Fibroblast of skin of right quadriceps (primary cell): ENCODE measurements at regions not wholly inside any gene's neighbourhood (a gene's known extent, or its start where the extent isn't known, plus 50 kb on each side); places are given as distances from the start of the nearest gene placed in this dataset.

Experiments
- DNase-seq: peaks from one replicate; pipeline ENCODE4 v3.0.0-alpha.2; 2013

DNA sequence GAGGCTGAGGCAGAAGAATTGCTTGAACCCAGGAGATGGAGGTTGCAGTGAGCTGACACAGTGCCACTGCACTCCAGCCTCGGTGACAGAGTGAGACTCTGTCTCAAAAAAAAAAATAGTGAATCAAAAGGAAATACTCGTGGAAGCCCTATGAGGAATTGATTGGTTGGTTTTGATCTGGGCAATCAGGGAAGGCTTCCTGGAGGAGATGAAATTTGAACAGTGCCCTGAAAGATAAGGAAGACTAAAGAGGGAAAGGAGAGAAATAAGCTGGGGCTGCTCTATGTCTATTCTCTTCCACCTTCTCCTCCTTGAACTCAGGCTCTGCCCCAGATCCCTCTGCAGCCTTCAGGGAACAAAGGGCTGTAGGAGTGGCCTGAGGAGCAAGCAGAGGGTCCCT is 54.1 kb downstream of the IRF2BPL start:
- DNase-seq: no peak

DNA sequence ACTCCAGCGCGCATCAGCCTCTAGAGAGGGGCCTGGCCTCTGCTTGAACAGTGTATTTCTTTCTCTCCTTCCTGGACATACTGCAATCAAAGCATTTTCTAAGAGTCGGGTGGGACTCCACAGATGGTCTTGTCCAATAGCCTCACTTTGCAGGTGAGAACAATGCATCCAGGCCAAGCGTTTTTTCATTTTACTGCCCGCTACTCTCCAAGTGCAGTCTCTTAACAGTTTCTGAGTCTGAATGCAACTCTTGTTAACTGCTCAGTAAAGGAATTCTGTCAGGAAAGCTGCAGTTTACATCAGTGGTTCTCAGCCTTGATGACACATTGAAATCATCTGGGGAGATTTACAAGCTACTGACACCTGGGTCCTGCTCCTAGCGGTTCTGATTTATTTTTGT is 57.0 kb downstream of the IRF2BPL start:
- no peak for DNase-seq

DNA sequence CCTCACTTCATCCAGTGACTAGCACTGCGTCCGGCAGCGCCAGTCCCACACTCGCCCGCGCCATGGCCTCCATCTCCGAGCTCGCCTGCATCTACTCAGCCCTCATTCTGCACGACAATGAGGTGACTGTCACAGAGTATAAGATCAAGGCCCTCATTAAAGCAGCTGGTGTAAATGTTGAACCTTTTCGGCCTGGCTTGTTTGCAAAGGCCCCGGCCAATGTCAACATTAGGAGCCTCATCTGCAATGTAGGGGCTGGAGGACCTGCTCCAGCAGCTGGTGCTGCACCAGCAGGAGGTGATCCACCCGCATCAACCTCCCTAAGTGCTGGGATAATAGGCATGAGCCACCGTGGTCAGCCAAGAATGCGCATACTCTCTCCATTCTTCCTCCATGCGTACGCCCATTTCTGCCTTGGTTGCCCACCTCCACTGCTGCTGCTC is 59.9 kb downstream of the IRF2BPL start:
- DNase-seq: no peak

DNA sequence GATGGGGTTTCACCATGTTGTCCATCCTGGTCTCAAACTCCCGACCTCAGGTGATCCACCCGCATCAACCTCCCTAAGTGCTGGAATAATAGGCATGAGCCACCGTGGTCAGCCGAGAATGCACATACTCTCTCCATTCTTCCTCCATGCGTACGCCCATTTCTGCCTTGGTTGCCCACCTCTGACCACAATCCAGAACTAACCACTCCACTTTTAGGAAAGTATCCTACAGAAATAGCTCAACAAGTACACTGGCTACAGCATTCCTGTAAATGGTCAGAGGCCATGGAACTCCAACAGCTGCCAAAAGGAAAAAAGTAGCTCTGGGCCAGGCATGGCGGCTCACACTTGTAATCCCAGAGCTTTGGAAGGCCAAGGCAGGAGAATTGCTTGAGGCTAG is 60.7 kb downstream of the IRF2BPL start:
- DNase-seq: no peak

DNA sequence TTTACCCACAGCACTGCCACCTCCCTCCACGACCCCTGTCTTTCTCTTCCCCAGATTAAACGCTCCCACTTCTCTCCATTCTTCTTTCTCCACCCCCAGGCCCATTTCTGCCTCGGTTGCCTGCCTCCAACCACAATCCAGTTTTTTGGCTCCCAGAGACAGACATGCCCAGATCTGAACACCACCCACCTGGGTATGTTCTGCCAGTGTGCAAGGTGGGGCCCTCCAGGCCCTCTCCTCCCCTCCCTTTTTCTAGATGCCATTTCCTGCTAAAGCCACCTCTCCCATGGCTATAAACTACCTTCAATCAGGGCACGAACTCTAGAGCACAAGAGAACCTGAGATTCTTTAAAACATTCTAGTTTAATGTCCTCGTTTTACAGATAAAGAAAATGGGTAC is 63.3 kb downstream of the IRF2BPL start:
- no peak for DNase-seq

GRCh38 chr14:76964695-76965094 is 63.8 kb downstream of the IRF2BPL start:
- no peak for DNase-seq

DNA sequence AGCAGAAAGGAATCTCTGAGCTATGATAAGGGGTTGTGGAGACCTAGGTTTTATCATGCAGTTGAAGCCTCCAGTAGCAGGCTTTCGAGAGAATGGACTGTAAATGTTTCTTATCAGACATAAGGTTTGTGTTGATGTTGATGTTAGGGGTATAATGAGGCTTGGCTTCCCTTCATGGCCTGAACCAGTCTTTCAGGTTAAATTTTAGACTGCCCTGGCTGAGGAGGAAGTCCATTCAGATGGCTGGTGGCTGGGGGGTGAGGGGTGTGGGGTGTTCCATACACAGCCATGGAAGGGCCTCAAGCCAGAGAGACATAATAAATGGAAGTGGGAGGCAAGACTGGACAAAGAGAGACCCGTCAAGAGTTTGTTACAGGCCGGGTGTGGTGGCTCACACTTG is 65.1 kb downstream of the IRF2BPL start:
- no peak for DNase-seq

DNA sequence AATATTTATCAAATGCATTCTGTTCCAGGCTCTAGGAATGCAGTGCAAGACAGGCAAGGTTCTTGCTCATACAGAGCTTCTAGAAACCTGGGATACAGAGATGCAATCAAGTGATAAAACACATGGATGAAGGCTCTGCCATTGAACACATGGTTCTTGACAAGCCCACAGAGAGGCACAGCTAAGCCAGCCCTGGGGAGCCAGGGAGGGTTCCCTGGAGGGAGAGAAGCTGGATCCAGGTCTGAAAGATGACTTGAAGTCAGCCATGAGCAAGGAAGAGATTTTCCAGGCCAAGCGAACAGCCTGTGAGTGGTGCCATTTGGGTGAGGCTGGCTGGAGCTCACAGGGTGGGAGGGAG is 66.2 kb downstream of the IRF2BPL start:
- no peak for DNase-seq

DNA sequence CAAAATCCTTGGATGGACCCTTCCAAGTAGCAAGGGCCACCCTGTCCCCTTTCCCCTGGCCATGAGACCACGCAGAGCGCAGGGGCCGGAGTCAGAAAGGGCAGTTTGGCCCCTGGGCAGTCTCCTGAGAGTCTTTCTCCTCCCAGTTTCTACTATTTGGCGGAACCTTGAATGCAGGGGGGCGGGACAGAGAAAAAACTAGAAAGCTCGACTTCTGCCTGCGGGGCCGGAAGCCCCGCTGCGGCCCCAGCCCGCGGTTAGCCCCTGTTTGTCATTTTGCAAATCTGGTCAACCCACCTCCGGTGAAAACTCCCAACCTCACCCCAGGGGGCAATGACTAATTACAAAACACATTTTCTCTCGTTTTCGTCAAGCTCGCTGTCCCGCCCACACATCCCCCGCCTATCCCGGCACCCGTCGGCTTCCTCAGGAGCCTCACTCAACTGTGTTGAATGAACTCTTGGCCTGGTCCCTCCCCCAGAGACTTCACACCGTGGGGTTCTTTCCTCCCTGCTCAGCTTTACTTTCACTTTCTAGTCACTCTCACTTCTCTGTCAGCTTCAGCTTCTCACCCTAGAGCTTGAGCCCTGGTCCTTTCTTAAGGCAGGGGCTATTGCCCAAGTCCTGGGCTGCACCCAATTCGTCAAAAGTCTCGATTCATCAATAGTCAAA is 66.7 kb downstream of the IRF2BPL start:
- peak; percentile 99 for DNase-seq

GRCh38 chr14:76958980-76959710 is 69.4 kb downstream of the IRF2BPL start:
- no peak for DNase-seq

GRCh38 chr14:76958020-76958979 is 70.2 kb downstream of the IRF2BPL start:
- DNase-seq: no peak

- no peak for DNase-seq
These were observed 71.2 kb downstream of the IRF2BPL start for GRCh38 chr14:76957224-76957891.

DNA sequence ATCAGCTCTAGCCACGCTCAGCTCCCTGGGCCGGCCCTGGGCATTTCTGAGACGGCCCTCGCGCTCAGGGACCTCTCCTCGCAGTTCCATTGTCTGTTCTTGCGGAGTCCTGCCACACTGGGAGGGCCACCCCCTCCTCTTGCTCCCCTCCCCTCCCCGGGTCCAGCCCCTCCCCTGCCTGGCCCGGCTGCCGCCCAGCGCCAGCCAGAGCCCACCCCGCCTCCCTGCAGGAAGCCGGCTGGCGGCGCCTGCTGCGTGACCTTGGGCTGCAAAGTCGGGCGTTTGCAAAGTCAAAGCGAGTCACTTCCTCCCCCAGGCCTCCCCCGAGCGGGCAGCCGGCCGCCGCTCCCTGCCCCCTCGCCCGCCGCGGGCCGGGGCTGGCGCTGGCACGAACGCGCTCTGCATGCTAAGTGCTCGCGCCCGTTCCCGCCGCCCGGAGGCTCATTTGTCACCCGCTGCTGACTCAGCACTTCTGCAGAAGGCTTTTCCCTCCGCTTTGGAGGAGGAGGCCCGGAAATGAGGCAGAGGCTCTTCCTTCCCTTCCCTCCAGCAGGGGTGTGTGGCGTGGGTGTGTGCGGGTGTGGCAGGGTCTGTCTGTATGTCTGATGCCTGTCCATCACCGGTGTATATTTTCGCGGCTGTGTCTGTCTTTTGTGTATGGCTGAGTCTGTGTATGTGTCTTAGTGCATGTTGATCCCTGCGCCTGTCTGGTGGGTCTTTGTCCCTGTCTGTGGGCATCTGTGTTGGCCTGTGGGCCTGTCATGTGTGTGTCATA is 72.0 kb downstream of the IRF2BPL start:
- peak; percentile 96 for DNase-seq

GRCh38 chr14:76955575-76956315 is 72.8 kb downstream of the IRF2BPL start:
- peak; percentile 80 for DNase-seq

DNA sequence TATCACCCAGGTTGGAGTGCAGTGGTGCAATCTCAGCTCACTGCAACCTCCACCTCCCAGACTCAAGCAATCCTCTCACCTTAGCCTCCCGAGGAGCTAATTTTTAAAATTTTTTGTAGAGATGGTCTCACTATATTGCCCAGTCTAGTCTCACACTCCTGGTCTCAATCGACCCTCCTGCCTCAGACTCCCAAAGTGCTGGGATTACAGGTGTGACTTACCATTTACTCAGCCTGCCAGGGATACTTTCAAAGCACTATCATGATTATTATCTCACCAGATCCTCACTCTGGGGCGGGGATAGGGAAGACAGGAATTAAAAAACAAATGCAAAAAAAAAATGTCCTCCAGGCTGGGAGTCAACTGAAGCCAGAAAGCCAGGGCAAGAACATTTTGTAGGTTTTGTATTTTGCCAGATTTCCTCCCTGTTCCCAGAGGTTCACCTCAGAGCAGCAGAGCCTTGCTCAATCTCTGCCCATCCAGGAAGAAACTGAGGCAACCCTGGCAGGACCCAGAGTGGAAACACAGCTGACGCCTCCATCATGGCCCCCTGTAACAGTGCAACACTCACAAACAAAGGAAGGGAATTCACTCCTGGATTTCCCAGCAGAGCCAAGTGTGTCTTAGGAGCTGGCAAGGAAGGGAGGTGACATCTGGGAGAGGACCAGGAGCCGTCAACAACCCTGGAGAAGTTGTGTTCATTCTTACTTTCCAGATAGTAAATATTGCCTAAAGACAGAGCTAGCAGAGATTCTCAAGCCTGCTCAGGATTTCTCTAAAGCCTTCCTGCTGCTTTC is 73.9 kb downstream of the IRF2BPL start:
- DNase-seq: no peak

GRCh38 chr14:76953311-76953945 is 75.1 kb downstream of the IRF2BPL start:
- peak; percentile 49 for DNase-seq

- no peak for DNase-seq
These were observed 77.3 kb downstream of the IRF2BPL start for GRCh38 chr14:76951166-76951565.

DNA sequence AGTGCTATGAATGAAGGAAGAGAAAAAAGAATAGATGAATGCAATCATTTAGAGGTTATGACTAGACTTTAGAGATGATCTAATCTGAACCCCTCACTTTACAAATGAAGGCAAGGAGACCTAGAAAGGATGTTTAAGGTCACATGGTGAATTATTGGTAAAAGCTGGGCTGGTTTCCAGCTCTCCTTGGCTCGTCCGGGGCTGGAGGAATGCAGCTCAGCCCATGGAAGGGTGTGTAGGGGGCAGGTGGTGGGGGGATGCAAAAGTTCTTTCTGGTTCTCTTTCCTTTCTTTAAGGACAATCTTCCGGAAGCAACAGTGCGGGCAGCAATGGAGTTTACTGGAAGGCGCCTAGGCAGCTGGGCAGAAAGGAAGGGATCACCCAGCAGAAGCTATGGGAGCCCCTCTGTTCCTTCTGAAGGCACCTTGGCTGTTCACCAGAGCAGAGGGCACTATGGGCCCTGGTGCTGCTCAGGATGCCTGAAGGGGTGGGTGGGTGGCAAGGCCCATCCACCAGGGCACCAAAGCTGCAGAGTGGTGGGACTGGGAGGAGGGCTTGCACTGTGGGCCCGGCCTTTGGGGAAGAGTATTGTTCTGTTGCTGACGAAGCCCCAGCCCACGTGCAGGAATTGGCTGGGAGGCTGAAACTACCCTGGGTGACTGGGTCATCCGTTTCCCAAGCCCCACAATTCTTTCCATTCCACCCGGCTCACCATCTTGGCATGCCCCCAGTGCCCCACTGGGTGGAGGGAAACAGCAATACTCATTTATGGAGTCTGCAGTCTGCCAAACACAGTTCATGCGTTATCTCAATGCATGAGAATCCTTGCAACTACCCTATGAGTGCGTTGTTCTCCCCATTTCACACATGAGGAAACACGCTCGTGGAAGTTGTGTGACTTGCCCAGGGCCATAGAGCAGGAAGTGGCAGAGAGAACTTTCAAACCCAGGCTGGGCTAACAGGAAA is 78.2 kb downstream of the IRF2BPL start:
- peak; percentile 77 for DNase-seq

DNA sequence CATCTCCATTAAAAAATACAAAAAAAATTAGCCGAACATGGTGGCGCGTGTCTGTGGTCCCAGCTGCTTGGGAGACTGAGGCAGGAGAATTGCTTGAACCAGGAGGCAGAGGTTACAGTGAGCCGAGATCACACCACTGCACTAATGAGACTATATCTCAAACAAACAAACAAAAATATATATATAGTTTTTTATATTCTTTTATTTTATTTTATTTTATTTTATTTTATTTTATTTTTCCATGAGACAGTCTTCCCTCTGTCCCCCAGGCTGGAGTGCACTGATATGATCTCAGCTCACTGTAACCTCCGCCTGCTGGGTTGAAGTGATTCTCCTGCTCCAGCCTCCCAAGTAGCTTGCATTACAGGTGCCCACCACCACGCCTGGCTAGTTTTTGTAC is 79.5 kb downstream of the IRF2BPL start:
- DNase-seq: no peak
